SKM-1 treated with dmso at 0.1 percent for 144 hours (cell line): ENCODE measurements at regions not wholly inside any gene's neighbourhood (a gene's known extent, or its start where the extent isn't known, plus 50 kb on each side); places are given as distances from the start of the nearest gene placed in this dataset.
A peak's percentile ranks its signal among the peaks of the same experiment; 100 is the strongest.

Experiments used
- DNase-seq: peaks from one replicate; lab custom pipeline; 2025; ENCODE audit not compliant: unreplicated experiment; lab: John Stamatoyannopoulos, UW

GRCh38 chr13:106651442-106651841 is 83.5 kb upstream of the ARGLU1 start:
- DNase-seq: no peak

GRCh38 chr13:106650690-106651205 is 82.8 kb upstream of the ARGLU1 start:
- no peak for DNase-seq

GRCh38 chr13:106649495-106649894 is 81.6 kb upstream of the ARGLU1 start:
- no peak for DNase-seq

GRCh38 chr13:106640515-106640914 is 72.6 kb upstream of the ARGLU1 start:
- no peak for DNase-seq

GRCh38 chr13:106637519-106637918 is 69.6 kb upstream of the ARGLU1 start:
- no peak for DNase-seq

GRCh38 chr13:106636492-106636891 is 68.6 kb upstream of the ARGLU1 start:
- DNase-seq: no peak

- no peak for DNase-seq
These were observed 67.7 kb upstream of the ARGLU1 start for GRCh38 chr13:106635616-106636015.

- DNase-seq: no peak
These were observed 65.4 kb upstream of the ARGLU1 start for GRCh38 chr13:106633321-106633720.

- DNase-seq: no peak
These were observed 62.7 kb upstream of the ARGLU1 start for GRCh38 chr13:106630650-106631049.

- DNase-seq: no peak
These were observed 62.2 kb upstream of the ARGLU1 start for GRCh38 chr13:106630162-106630561.

- DNase-seq: no peak
These were observed 61.2 kb upstream of the ARGLU1 start for GRCh38 chr13:106628936-106629659.

GRCh38 chr13:106626473-106626872 is 58.5 kb upstream of the ARGLU1 start:
- DNase-seq: no peak

- no peak for DNase-seq
These were observed 57.6 kb upstream of the ARGLU1 start for GRCh38 chr13:106625578-106625977.

GRCh38 chr13:106623799-106624460 is 56.0 kb upstream of the ARGLU1 start:
- no peak for DNase-seq

GRCh38 chr13:106621833-106622232 is 53.9 kb upstream of the ARGLU1 start:
- no peak for DNase-seq

GRCh38 chr13:106619688-106620555 is 52.0 kb upstream of the ARGLU1 start:
- peak; percentile 52 for DNase-seq
